Neural progenitor cell (in vitro differentiated cells): ENCODE measurements at regions not wholly inside any gene's neighbourhood (a gene's known extent, or its start where the extent isn't known, plus 50 kb on each side); places are given as distances from the start of the nearest gene placed in this dataset.

Experiments
- DNase-seq: peaks from one replicate; pipeline ENCODE4 v3.0.0-alpha.2; 2016; ENCODE audit warnings: low spot score
- H2AFZ ChIP-seq: fragments of 200-600 bp; sonication (generic); replicated peaks from 2 replicates; pipeline ENCODE4 v1.6.1; 2016; ENCODE audit warnings: antibody characterized with exemption
- H3F3A ChIP-seq: fragments of 200-600 bp; sonication (generic); 2 replicates; pipeline ENCODE4 v1.6.1; 2016; ENCODE audit warnings: antibody characterized with exemption, low read depth
- H3K27ac ChIP-seq: fragments of 200-600 bp; sonication (generic); 2 replicates; pipeline ENCODE4 v1.5.1; 2016; ENCODE audit warnings: mild to moderate bottlenecking
- H3K27me3 ChIP-seq: fragments of 200-600 bp; sonication (generic); 2 replicates; pipeline ENCODE4 v1.6.1; 2016; ENCODE audit warnings: mild to moderate bottlenecking, moderate library complexity
- H3K36me3 ChIP-seq: fragments of 200-600 bp; sonication (generic); 2 replicates; pipeline ENCODE4 v1.5.1; 2016
- H3K4me1 ChIP-seq: fragments of 200-600 bp; sonication (generic); 2 replicates; pipeline ENCODE4 v1.6.1; 2016; ENCODE audit warnings: mixed run types
- H3K4me2 ChIP-seq: fragments of 200-600 bp; sonication (generic); 2 replicates; pipeline ENCODE4 v1.6.1; 2016
- H3K4me3 ChIP-seq: fragments of 200-600 bp; sonication (generic); 2 replicates; pipeline ENCODE4 v1.5.1; 2016
- H3K79me2 ChIP-seq: fragments of 200-600 bp; sonication (generic); 2 replicates; pipeline ENCODE4 v1.6.1; 2016; ENCODE audit warnings: low read depth
- H3K9ac ChIP-seq: fragments of 200-600 bp; sonication (generic); 2 replicates; pipeline ENCODE4 v1.6.1; 2016
- H3K9me3 ChIP-seq: fragments of 200-600 bp; sonication (generic); 2 replicates; pipeline ENCODE4 v1.5.1; 2016; ENCODE audit warnings: low read depth
- H4K20me1 ChIP-seq: fragments of 200-600 bp; sonication (generic); 2 replicates; pipeline ENCODE4 v1.6.1; 2016; ENCODE audit warnings: low read depth
- H3K27ac Mint-ChIP-seq: 3 replicates; pipeline ENCODE4 v1.8.0; 2021; ENCODE audit warnings: mixed read lengths
- H3K27me3 Mint-ChIP-seq: 2 replicates; pipeline ENCODE4 v1.8.0; 2022; ENCODE audit warnings: low read depth, mild to moderate bottlenecking, inconsistent platforms, moderate library complexity, mixed read lengths; ENCODE audit not compliant: insufficient read depth
- H3K36me3 Mint-ChIP-seq: 3 replicates; pipeline ENCODE4 v1.8.0; 2021; ENCODE audit warnings: mixed read lengths
- H3K4me1 Mint-ChIP-seq: 3 replicates; pipeline ENCODE4 v1.8.0; 2021; ENCODE audit warnings: mixed read lengths
- H3K4me3 Mint-ChIP-seq: 3 replicates; pipeline ENCODE4 v1.8.0; 2021; ENCODE audit warnings: mild to moderate bottlenecking, moderate library complexity, mixed read lengths
- H3K9me3 Mint-ChIP-seq: 3 replicates; pipeline ENCODE4 v1.8.0; 2020; ENCODE audit warnings: mixed read lengths
- EZH2 ChIP-seq: fragments of 200-600 bp; sonication (generic); IDR thresholded peaks from 2 replicates; pipeline ENCODE4 v1.6.1; 2017; ENCODE audit warnings: antibody characterized with exemption, mild to moderate bottlenecking, moderate library complexity
- EZH2phosphoT487 ChIP-seq: fragments of 200-600 bp; sonication (generic); IDR thresholded peaks from 2 replicates; pipeline ENCODE4 v1.6.1; 2017; ENCODE audit warnings: antibody characterized with exemption
- TF ChIP-seq, protein P1 (sequence below): fragments of 200-600 bp; sonication (generic); IDR thresholded peaks from 2 replicates; pipeline ENCODE4 v1.5.1; 2017; ENCODE audit warnings: antibody characterized with exemption, mild to moderate bottlenecking

DNA sequence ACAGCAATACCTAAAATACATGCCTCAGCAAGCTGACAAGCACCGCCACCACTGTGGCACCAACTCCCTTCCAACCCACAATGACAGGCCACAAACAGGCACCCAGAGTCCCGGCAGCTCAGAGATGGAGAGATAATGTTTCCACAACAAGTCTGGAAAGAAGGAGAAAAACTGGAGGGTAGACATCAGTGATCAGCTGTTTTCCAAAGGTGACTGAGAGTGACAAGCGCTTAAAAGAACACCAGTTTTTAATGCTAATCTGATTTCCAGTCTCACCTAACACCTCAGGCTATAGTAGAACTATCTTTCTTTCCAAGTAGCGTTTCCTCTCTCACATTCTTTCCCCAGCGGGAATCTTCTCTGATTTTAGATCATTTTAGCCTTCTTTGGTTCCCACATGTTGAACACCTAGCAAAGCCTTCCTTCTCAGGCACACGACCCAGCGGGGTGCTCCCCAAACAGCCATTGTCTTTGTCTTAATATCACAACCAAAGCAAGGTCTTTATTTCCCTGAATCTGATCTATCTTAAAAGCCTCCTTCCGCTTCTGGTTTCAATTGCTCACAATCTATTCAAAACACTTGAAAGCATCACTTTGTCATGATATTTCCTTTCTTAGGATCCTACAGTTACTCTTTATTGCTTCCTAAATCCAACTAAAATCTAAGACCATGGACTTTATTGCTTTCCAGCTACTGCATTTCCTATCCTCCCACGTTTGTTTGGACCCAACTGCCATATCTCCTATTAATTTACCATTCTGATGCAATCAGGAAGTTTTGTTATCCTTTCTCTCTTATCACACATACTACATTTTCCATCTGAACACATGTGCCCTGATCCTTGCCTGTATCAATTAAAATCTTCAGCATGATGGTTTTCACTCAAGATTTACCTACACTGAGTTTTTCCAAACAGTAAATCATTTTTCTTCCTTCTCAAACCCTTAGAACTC is 282.7 kb downstream of the ADGB start:
- Mint-ChIP-seq H3K9me3 (no peaks in the 10 kb centered on the region), H3K4me3 (no peak overlapping the region), H3K27ac (no peak overlapping the region), H3K27me3 (no peaks in the 10 kb centered on the region), H3K36me3 (no peaks in the 10 kb centered on the region), H3K4me1 (peaks cover 14% of the 10 kb centered on the region)
- H2AFZ ChIP-seq = peak overlapping the region; percentile 3
- H3K4me1 ChIP-seq = peaks cover 8% of the 10 kb centered on the region
- H3K79me2 ChIP-seq = no peaks in the 10 kb centered on the region
- no peak overlapping the region for H3K4me2 ChIP-seq
- peak; percentile 27 for DNase-seq
- H3K27ac ChIP-seq = no peak overlapping the region
- no peaks in the 10 kb centered on the region for H3K36me3 ChIP-seq
- H3K9me3 ChIP-seq = no peaks in the 10 kb centered on the region
- no peaks in the 10 kb centered on the region for H3K27me3 ChIP-seq
- H4K20me1 ChIP-seq = no peaks in the 10 kb centered on the region
- no peaks in the 10 kb centered on the region for H3F3A ChIP-seq
- H3K9ac ChIP-seq = no peak overlapping the region
- TF ChIP-seq, protein P1, sequence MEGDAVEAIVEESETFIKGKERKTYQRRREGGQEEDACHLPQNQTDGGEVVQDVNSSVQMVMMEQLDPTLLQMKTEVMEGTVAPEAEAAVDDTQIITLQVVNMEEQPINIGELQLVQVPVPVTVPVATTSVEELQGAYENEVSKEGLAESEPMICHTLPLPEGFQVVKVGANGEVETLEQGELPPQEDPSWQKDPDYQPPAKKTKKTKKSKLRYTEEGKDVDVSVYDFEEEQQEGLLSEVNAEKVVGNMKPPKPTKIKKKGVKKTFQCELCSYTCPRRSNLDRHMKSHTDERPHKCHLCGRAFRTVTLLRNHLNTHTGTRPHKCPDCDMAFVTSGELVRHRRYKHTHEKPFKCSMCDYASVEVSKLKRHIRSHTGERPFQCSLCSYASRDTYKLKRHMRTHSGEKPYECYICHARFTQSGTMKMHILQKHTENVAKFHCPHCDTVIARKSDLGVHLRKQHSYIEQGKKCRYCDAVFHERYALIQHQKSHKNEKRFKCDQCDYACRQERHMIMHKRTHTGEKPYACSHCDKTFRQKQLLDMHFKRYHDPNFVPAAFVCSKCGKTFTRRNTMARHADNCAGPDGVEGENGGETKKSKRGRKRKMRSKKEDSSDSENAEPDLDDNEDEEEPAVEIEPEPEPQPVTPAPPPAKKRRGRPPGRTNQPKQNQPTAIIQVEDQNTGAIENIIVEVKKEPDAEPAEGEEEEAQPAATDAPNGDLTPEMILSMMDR = no peak
- TF ChIP-seq EZH2 = no peak
- TF ChIP-seq EZH2phosphoT487 = no peak
- H3K4me3 ChIP-seq = no peak overlapping the region

DNA sequence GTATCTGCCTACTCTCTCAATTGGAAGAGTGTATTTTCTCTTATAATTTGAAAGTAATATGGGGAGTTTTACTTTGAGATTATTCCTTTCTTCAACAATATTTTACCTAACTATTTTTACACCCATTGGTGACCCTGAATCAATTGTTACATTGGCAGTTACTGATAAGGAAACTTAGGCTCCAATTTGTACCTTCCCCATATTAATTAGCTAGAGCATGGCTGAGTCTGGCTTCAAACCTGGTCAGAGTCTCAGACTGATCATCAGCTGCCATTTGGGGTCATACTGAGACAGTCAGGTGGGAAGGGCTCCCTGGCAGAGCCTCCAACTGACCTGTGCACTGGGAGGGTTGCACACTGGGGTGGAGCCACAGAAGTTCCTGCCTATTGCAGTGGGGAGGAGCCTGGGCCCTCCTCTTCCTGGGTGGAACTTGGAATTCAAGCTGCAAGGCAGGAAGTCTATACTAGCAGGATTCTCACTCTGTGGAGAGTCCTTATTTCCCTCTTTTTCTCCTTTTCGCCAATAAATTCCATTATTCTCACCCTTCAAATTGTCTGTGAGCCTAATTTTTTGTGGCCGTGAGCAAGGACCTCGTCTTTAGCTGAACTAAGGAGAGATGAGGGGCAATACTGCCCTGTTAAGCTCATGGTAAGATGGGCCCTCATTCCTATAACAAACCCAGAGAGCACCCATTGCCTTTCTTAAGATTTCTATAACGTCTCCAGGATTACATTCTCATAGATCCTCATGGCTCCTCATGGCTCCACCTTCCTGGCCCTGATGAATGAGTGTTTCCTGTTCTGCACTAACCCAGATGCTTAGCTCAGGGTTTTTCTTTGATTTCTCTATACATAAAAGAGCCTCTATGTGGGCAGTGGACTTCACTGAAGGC is 285.1 kb downstream of the ADGB start:
- H4K20me1 ChIP-seq = no peaks in the 10 kb centered on the region
- no peak overlapping the region for H3K9ac ChIP-seq
- TF ChIP-seq EZH2 = no peak
- TF ChIP-seq, protein P1 = no peak
- TF ChIP-seq EZH2phosphoT487 = no peak
- H3K27me3 Mint-ChIP-seq = no peaks in the 10 kb centered on the region
- DNase-seq = no peak
- peaks cover 9% of the 10 kb centered on the region for H3K4me1 Mint-ChIP-seq
- H3K36me3 Mint-ChIP-seq = no peaks in the 10 kb centered on the region
- no peaks in the 10 kb centered on the region for H3K36me3 ChIP-seq
- no peaks in the 10 kb centered on the region for H3F3A ChIP-seq
- no peak overlapping the region for H3K4me3 ChIP-seq
- no peaks in the 10 kb centered on the region for H3K9me3 ChIP-seq
- H3K4me1 ChIP-seq = peaks cover 8% of the 10 kb centered on the region
- no peak overlapping the region for H3K4me3 Mint-ChIP-seq
- no peaks in the 10 kb centered on the region for H3K27me3 ChIP-seq
- no peak overlapping the region for H3K27ac Mint-ChIP-seq
- H3K4me2 ChIP-seq = no peak overlapping the region
- H3K79me2 ChIP-seq = no peaks in the 10 kb centered on the region
- H2AFZ ChIP-seq = no peak overlapping the region
- no peak overlapping the region for H3K27ac ChIP-seq
- H3K9me3 Mint-ChIP-seq = no peaks in the 10 kb centered on the region

DNA sequence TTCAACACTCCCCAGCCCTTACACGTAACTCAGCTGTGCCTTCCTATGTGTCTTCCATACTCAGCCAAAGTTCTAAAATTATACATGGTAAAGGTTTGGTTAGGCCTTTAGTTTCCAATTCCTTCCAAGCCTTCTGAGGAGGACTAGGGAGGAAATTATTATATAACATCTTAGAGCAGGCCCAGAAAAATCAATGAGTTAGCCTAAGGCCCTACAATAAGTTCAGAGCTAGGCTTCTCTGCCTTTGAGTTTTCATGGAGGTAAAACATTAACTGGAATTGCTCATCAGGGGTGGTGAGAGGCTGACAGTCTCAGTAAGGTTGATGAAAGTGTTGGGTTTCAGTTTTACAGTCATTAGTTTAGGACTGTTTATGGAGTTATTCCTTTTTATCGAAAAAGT is 286.0 kb downstream of the ADGB start:
- Histone ChIP-seq H3F3A (no peaks in the 10 kb centered on the region), H3K27me3 (no peaks in the 10 kb centered on the region), H3K4me3 (no peak overlapping the region), H4K20me1 (no peaks in the 10 kb centered on the region), H3K4me2 (no peak overlapping the region), H3K9me3 (no peaks in the 10 kb centered on the region), H3K4me1 (peaks cover 8% of the 10 kb centered on the region), H3K79me2 (no peaks in the 10 kb centered on the region), H3K27ac (no peak overlapping the region), H3K36me3 (no peaks in the 10 kb centered on the region), H2AFZ (no peak overlapping the region), H3K9ac (no peak overlapping the region)
- H3K36me3 Mint-ChIP-seq = no peaks in the 10 kb centered on the region
- no peaks in the 10 kb centered on the region for H3K9me3 Mint-ChIP-seq
- no peak overlapping the region for H3K27ac Mint-ChIP-seq
- H3K4me1 Mint-ChIP-seq = peaks cover 9% of the 10 kb centered on the region
- no peak overlapping the region for H3K4me3 Mint-ChIP-seq
- no peaks in the 10 kb centered on the region for H3K27me3 Mint-ChIP-seq
- TF ChIP-seq EZH2 (no peak), EZH2phosphoT487 (no peak)
- TF ChIP-seq, protein P1 = no peak
- DNase-seq = no peak
